SK-N-SH (cell line): ENCODE measurements at regions not wholly inside any gene's neighbourhood (a gene's known extent, or its start where the extent isn't known, plus 50 kb on each side); places are given as distances from the start of the nearest gene placed in this dataset.

Source experiments
- CTCF ChIP-seq: fragments of 200-600 bp; sonication (generic); IDR thresholded peaks from 2 replicates; pipeline ENCODE4 v1.6.1; 2017; ENCODE audit warnings: antibody characterized with exemption, mild to moderate bottlenecking, moderate library complexity
- RXRA ChIP-seq: IDR thresholded peaks from 2 replicates; pipeline ENCODE4 v1.4.0; 2012; ENCODE audit warnings: low read depth, mild to moderate bottlenecking, borderline replicate concordance
- USF2 ChIP-seq: fragments of 150-350 bp; IDR thresholded peaks from 2 replicates; pipeline ENCODE4 v1.6.1; 2017; ENCODE audit warnings: antibody characterized with exemption, low read length, low read depth, borderline replicate concordance

GRCh38 chr4:100042235-100042634 lies 92.2 kb upstream of the H2AZ1 start:
- TF ChIP-seq RXRA (no peak), CTCF (no peak), USF2 (no peak)
